CD4-positive, alpha-beta T cell (primary cell): ENCODE measurements at regions not wholly inside any gene's neighbourhood (a gene's known extent, or its start where the extent isn't known, plus 50 kb on each side); places are given as distances from the start of the nearest gene placed in this dataset.

Source experiments
- ATAC-seq: fragments of 200-7000 bp; cut with Tn5 transposase; one replicate; pipeline ENCODE4 v1.10.0; 2022; ENCODE audit warnings: mild to moderate bottlenecking; ENCODE audit not compliant: poor library complexity
- CTCF ChIA-PET: fragments of 350-600 bp; sonication (Branson Sonifier 250); formaldehyde crosslinking; loops from one replicate; lab custom pipeline; 2021; ENCODE audit warnings: antibody characterized with exemption, inconsistent platforms; lab: Charles Lee
- POLR2A ChIA-PET: fragments of 350-600 bp; sonication (Branson Sonifier 250); formaldehyde crosslinking; loops from one replicate; lab custom pipeline; 2021; ENCODE audit warnings: antibody characterized with exemption, inconsistent platforms; lab: Charles Lee
- DNase-seq, 14 experiments: peaks; one replicate each; pipeline ENCODE4 v3.0.0-alpha.2; 2013 to 2020; ENCODE audit warnings: mixed read lengths in 2 of 14
- H3K27ac ChIP-seq, 2 donors: one replicate each; pipeline versions ENCODE4 v1.5.1 to v1.7.0; 2013; ENCODE audit warnings: low read length in 2 of 2, low read depth in 1 of 2, mild to moderate bottlenecking in 1 of 2
- H3K27me3 ChIP-seq, 2 experiments: 1 replicate in 1 of 2; 2 replicates in 1 of 2; pipeline versions ENCODE4 v1.6.1 to v1.7.0; 2013; ENCODE audit warnings: low read length in 2 of 2, control low read depth in 1 of 2, mild to moderate bottlenecking in 1 of 2, moderate library complexity in 1 of 2; ENCODE audit not compliant: insufficient read depth in 2 of 2, control insufficient read depth in 1 of 2
- H3K36me3 ChIP-seq: one replicate; pipeline ENCODE4 v1.6.1; 2013; ENCODE audit warnings: low read length, control low read depth; ENCODE audit not compliant: insufficient read depth
- H3K4me1 ChIP-seq: one replicate; pipeline ENCODE4 v1.6.1; 2013; ENCODE audit warnings: low read length, control low read depth; ENCODE audit not compliant: insufficient read depth
- H3K4me3 ChIP-seq: one replicate; pipeline ENCODE4 v1.5.1; 2013; ENCODE audit warnings: mild to moderate bottlenecking, low read length, moderate library complexity
- H3K9me3 ChIP-seq, 2 experiments: 1 replicate in 1 of 2; 2 replicates in 1 of 2; pipeline versions ENCODE4 v1.6.1 to v1.7.0; 2013; ENCODE audit warnings: low read length in 2 of 2, mild to moderate bottlenecking in 2 of 2, control low read depth in 1 of 2, moderate library complexity in 1 of 2; ENCODE audit not compliant: control insufficient read depth in 1 of 2, insufficient read depth in 1 of 2
- H3K27ac Mint-ChIP-seq: one replicate; pipeline ENCODE4 v1.8.0; 2020; ENCODE audit warnings: mixed read lengths
- H3K27me3 Mint-ChIP-seq: one replicate; pipeline ENCODE4 v1.8.0; 2021; ENCODE audit warnings: mixed read lengths
- H3K36me3 Mint-ChIP-seq: one replicate; pipeline ENCODE4 v1.8.0; 2021; ENCODE audit warnings: low read depth, mixed read lengths
- H3K4me1 Mint-ChIP-seq: one replicate; pipeline ENCODE4 v1.8.0; 2021; ENCODE audit warnings: low read depth, mixed read lengths
- H3K4me3 Mint-ChIP-seq: one replicate; pipeline ENCODE4 v1.8.0; 2020; ENCODE audit warnings: mild to moderate bottlenecking, mixed read lengths
- H3K9me3 Mint-ChIP-seq: one replicate; pipeline ENCODE4 v1.8.0; 2020; ENCODE audit warnings: mixed read lengths
- intact Hi-C, 2 experiments: fragments of 100-400 bp; cut with DNase I in 1 of 2; cut with micrococcal nuclease in 1 of 2; formaldehyde crosslinking; loops; one replicate each; pipeline versions ENCODE4 v1.15.1 to v1.9.0; 2023 to 2025; cut with DNase I, micrococcal nuclease
- TF ChIP-seq, protein P1 (sequence below): fragments of 200-600 bp; IDR thresholded peaks from one replicate; pipeline ENCODE4 v1.8.0; 2022; ENCODE audit warnings: antibody characterized with exemption, mild to moderate bottlenecking

DNA sequence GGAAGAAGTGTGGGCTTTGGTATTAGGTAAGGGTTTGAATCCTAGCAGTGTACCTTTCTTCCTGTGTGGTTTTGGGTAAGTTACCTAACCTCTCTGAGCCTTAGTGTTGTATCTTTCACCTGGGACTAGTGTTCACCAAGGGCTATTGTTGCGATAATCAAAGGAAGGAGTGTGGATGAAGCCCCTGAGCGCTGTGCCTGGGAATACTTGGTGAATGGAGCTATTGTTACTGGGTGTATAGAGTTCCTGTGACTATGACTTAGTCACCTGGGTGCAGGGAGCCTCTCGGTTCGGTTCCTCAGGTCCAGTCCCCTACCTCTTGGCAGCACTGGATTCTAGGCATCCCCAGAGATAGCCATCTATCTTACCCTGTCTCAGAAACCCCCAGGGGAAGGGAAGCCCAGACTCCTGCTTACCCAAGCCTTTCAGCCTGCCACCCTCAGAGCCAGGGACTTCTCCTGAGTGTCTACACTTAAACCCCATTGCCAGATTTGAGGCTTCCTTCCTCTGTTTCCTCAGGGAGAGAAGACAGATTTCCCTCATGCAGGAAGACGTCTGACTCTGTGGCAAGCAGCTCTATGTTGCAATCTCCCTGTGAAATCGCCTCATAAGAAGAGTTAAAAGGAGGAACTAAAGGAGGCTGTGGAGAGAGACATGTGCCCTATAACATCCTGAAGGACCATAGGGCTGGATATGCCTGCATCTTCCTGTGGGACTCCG, 181.0 kb upstream of the PITX1 start:
- H3K4me3 ChIP-seq = no peak overlapping the region
- H3K27me3 ChIP-seq = no peaks in the 10 kb centered on the region
- no peak overlapping the region for H3K4me3 Mint-ChIP-seq
- POLR2A ChIA-PET = no interaction called here
- H3K4me1 ChIP-seq = no peaks in the 10 kb centered on the region
- no peak overlapping the region for H3K27ac ChIP-seq
- CTCF ChIA-PET = no interaction called here
- intact Hi-C loops = no loop called here
- no peaks in the 10 kb centered on the region for H3K4me1 Mint-ChIP-seq
- H3K27me3 Mint-ChIP-seq = no peaks in the 10 kb centered on the region
- ATAC-seq (no peak), DNase-seq (peak in 3 of 14 experiments; percentile 11 to 34 (median 19))
- H3K9me3 Mint-ChIP-seq = no peaks in the 10 kb centered on the region
- H3K36me3 Mint-ChIP-seq = no peaks in the 10 kb centered on the region
- H3K9me3 ChIP-seq = peaks cover 0 to 4% of the 10 kb centered on the region in 2 experiments
- TF ChIP-seq, protein P1, sequence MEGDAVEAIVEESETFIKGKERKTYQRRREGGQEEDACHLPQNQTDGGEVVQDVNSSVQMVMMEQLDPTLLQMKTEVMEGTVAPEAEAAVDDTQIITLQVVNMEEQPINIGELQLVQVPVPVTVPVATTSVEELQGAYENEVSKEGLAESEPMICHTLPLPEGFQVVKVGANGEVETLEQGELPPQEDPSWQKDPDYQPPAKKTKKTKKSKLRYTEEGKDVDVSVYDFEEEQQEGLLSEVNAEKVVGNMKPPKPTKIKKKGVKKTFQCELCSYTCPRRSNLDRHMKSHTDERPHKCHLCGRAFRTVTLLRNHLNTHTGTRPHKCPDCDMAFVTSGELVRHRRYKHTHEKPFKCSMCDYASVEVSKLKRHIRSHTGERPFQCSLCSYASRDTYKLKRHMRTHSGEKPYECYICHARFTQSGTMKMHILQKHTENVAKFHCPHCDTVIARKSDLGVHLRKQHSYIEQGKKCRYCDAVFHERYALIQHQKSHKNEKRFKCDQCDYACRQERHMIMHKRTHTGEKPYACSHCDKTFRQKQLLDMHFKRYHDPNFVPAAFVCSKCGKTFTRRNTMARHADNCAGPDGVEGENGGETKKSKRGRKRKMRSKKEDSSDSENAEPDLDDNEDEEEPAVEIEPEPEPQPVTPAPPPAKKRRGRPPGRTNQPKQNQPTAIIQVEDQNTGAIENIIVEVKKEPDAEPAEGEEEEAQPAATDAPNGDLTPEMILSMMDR = no peak
- H3K27ac Mint-ChIP-seq = no peak overlapping the region
- no peaks in the 10 kb centered on the region for H3K36me3 ChIP-seq

DNA sequence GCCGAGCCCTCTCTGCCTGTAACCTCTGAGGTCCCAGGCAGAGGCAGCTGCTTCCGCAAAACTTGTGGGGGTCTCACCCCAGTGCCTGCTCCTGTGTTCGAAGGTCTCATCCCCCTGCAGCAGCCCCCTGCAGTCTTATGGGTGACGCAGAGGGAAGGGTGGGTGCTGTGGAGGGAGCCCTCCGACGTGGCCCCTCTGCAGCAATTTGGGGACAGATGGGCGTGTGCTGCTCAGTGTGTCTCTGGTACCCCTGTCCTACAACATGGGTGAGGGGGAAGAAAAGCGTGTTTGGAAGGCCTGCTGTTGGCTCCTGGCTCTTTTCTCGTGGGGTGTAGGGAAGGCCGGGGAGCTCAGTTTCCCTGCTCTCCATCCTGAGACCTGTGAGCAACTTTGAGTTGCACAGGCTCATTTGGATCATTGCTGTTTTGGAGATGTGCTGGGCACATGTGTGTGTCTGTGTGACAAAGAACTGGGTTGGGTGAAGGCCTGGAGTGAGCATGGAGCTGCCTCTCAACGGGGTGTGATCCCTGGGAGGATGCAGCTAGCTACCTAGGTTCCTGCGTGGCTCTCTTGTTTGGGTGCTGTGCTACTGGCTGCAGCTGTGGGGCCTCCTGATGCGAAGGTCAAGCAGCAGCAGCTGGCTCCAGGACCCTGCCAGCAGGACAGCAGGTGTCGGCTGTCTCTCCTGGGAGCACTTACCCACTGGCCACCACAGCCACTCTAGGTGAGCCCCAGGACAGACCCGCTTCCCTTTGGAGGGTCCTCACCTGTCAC, 179.6 kb upstream of the PITX1 start:
- Histone ChIP-seq H3K4me3 (no peak overlapping the region), H3K36me3 (no peaks in the 10 kb centered on the region), H3K27me3 (no peaks in the 10 kb centered on the region), H3K9me3 (peaks cover 0 to 4% of the 10 kb centered on the region in 2 experiments), H3K4me1 (no peaks in the 10 kb centered on the region), H3K27ac (no peak overlapping the region)
- intact Hi-C loops = no loop called here
- H3K27me3 Mint-ChIP-seq = peaks cover 3% of the 10 kb centered on the region
- ATAC-seq (no peak), DNase-seq (peak in 1 of 14 experiments; percentile 11)
- CTCF ChIA-PET = no interaction called here
- no peak overlapping the region for H3K27ac Mint-ChIP-seq
- H3K4me3 Mint-ChIP-seq = no peak overlapping the region
- TF ChIP-seq, protein P1 = no peak
- H3K9me3 Mint-ChIP-seq = no peaks in the 10 kb centered on the region
- H3K36me3 Mint-ChIP-seq = no peaks in the 10 kb centered on the region
- POLR2A ChIA-PET = no interaction called here
- no peaks in the 10 kb centered on the region for H3K4me1 Mint-ChIP-seq

DNA sequence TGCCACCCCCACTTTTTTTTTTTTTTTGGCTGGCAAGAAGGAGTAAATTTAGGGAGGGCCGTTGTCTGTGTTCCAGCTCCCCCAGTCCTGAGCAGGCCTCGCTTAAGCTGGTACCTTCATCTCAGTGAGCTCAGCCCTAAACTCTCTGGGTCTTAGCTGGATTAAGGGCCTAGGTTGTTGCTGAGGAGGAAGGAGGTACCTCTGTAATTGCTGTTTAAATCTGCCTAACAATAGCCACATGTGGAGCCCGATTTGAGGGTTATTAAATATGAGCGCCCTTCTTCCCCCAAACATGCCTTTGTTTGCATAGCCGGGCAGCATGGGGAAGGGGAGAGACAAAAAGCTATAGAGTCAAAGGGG, 179.0 kb upstream of the PITX1 start:
- Histone ChIP-seq H3K4me3 (no peak overlapping the region), H3K4me1 (no peaks in the 10 kb centered on the region), H3K27ac (no peak overlapping the region), H3K27me3 (no peaks in the 10 kb centered on the region), H3K9me3 (peaks cover 0 to 4% of the 10 kb centered on the region in 2 experiments), H3K36me3 (no peaks in the 10 kb centered on the region)
- TF ChIP-seq, protein P1 = no peak
- Mint-ChIP-seq H3K9me3 (no peaks in the 10 kb centered on the region), H3K27ac (no peak overlapping the region), H3K4me1 (no peaks in the 10 kb centered on the region), H3K4me3 (no peak overlapping the region), H3K27me3 (peaks cover 7% of the 10 kb centered on the region), H3K36me3 (no peaks in the 10 kb centered on the region)
- ATAC-seq (no peak), DNase-seq (no peak)
- intact Hi-C loops = no loop called here
- POLR2A ChIA-PET = no interaction called here
- CTCF ChIA-PET = no interaction called here
